Kidney (tissue), 13 donors: ENCODE measurements at regions not wholly inside any gene's neighbourhood (a gene's known extent, or its start where the extent isn't known, plus 50 kb on each side); places are given as distances from the start of the nearest gene placed in this dataset.
"Not testable (repeated sequence)": the region's sequence is repeated elsewhere in the genome, so short reads cannot be mapped to it uniquely, and the experiment has no call there.

Experiments
- DNase-seq, 5 donors: peaks; one replicate each; pipeline ENCODE4 v3.0.0-alpha.2; 2013 to 2020
- FAIRE-seq: peaks from 2 replicates; lab custom pipeline; 2012; peaks lifted over from hg19 to GRCh38; lab: Jason Lieb, UNC
- H3K27ac ChIP-seq, 2 donors: one replicate each; pipeline ENCODE4 v1.7.0; 2013; ENCODE audit warnings: low read depth in 2 of 2, low read length in 2 of 2, inconsistent platforms in 1 of 2
- H3K27me3 ChIP-seq: one replicate; pipeline ENCODE4 v1.7.1; 2013; ENCODE audit warnings: low read length, inconsistent platforms; ENCODE audit not compliant: control insufficient read depth, insufficient read depth
- H3K36me3 ChIP-seq, 3 donors: one replicate each; pipeline versions ENCODE4 v1.7.0 to v1.7.1; 2013; ENCODE audit warnings: low read length in 3 of 3, control low read depth in 1 of 3, inconsistent platforms in 1 of 3; ENCODE audit not compliant: insufficient read depth in 3 of 3, control insufficient read depth in 2 of 3
- H3K4me1 ChIP-seq, 3 donors: one replicate each; pipeline versions ENCODE4 v1.7.0 to v1.7.1; 2013; ENCODE audit warnings: low read length in 3 of 3, inconsistent platforms in 1 of 3, low read depth in 1 of 3; ENCODE audit not compliant: control insufficient read depth in 2 of 3, insufficient read depth in 2 of 3
- H3K4me3 ChIP-seq, 3 donors: one replicate each; pipeline versions ENCODE4 v1.7.0 to v1.8.1; 2013; ENCODE audit warnings: low read length in 3 of 3, control low read depth in 1 of 3, inconsistent platforms in 1 of 3
- H3K9ac ChIP-seq, 3 donors: one replicate each; pipeline versions ENCODE4 v1.7.0 to v1.7.1; 2013; ENCODE audit warnings: low read length in 3 of 3, control low read depth in 1 of 3, inconsistent platforms in 1 of 3
- H3K9me3 ChIP-seq, 3 donors: one replicate each; pipeline versions ENCODE4 v1.7.0 to v1.7.1; 2013; ENCODE audit warnings: low read length in 3 of 3, control low read depth in 1 of 3, inconsistent platforms in 1 of 3; ENCODE audit not compliant: control insufficient read depth in 2 of 3, insufficient read depth in 1 of 3
- CTCF ChIP-seq: IDR thresholded peaks from 3 replicates; pipeline ENCODE4 v1.5.1; 2012; ENCODE audit warnings: mild to moderate bottlenecking, moderate library complexity, borderline replicate concordance; ENCODE audit not compliant: insufficient read depth; ENCODE audit errors: extremely low read depth
- intact Hi-C: fragments of 100-400 bp; cut with DNase I; formaldehyde crosslinking; loops from one replicate; pipeline ENCODE4 v1.11.1; 2022
- donor health status: control.
- donor health status: control.
- donor health status: control.
- donor health status: control.
- donor health status: control.
- donor health status: DM: yes; HTN: yes; CAD: no.
- donor health status: Normal renal cell carcinoma (clear cell type).

- Histone ChIP-seq H3K9ac (no peak overlapping the region), H3K4me3 (no peak overlapping the region), H3K9me3 (no peaks in the 10 kb centered on the region), H3K27me3 (no peaks in the 10 kb centered on the region), H3K4me1 (no peaks in the 10 kb centered on the region), H3K27ac (no peak overlapping the region), H3K36me3 (no peaks in the 10 kb centered on the region)
- DNase-seq (no peak), FAIRE-seq (no peak)
- no peak for TF ChIP-seq CTCF
- intact Hi-C loops = no loop called here
Observed at GRCh38 chrX:63032811-63033210, 318.3 kb downstream of the SPIN4 start.

DNA sequence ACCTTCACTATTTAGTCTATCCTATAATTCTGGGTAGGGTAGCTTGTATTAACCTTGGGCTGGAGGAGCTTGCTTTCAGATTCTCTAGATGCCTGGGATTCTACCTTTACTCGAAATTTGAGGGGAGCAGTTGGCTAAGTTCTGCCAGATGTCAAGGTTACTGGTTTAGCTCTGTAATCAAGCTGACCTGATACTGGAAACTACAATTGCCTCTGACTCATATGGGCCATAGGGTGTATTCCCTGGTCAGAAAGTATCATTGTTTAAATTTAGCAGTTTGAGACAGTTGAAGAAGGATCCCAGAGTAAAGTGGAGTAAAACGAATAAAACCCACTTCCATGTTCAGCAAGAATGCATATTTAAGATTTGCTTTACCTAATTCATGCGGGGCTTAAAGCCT lies 337.6 kb downstream of the SPIN4 start:
- Histone ChIP-seq H3K9ac (no peak overlapping the region), H3K36me3 (no peaks in the 10 kb centered on the region), H3K4me3 (no peak overlapping the region), H3K9me3 (no peaks in the 10 kb centered on the region), H3K27me3 (no peaks in the 10 kb centered on the region), H3K4me1 (no peaks in the 10 kb centered on the region), H3K27ac (no peak overlapping the region)
- TF ChIP-seq CTCF = no peak
- DNase-seq (no peak), FAIRE-seq (no peak)
- intact Hi-C loops = no loop called here

GRCh38 chrX:63012574-63012973 lies 338.6 kb downstream of the SPIN4 start:
- DNase-seq (no peak), FAIRE-seq (no peak)
- H3K36me3 ChIP-seq = no peaks in the 10 kb centered on the region
- H3K27me3 ChIP-seq = no peaks in the 10 kb centered on the region
- no peak overlapping the region for H3K4me3 ChIP-seq
- no peaks in the 10 kb centered on the region for H3K9me3 ChIP-seq
- H3K9ac ChIP-seq = no peak overlapping the region
- H3K27ac ChIP-seq = no peak overlapping the region
- H3K4me1 ChIP-seq = no peaks in the 10 kb centered on the region
- TF ChIP-seq CTCF = no peak
- intact Hi-C loops = no loop called here

- not testable (repeated sequence) for H3K4me1 ChIP-seq, FAIRE-seq
Observed at GRCh38 chrX:63000196-63000595, 350.9 kb downstream of the SPIN4 start.

More at GRCh38 chrX:63000196-63000595, 350.9 kb downstream of the SPIN4 start:
- H3K27me3 ChIP-seq, H3K27ac ChIP-seq, intact Hi-C loops, H3K4me3 ChIP-seq, H3K9ac ChIP-seq, H3K9me3 ChIP-seq, DNase-seq, H3K36me3 ChIP-seq: not testable (repeated sequence)
